ENCODE measurements at regions not wholly inside any gene's neighbourhood (a gene's known extent, or its start where the extent isn't known, plus 50 kb on each side); places are given as distances from the start of the nearest gene placed in this dataset.

- TF ChIP-seq POLR2A (IDR thresholded peaks at IDR 0.05) (no peak), POLR2AphosphoS5 (IDR thresholded peaks at IDR 0.05) (no peak), EP300 (IDR thresholded peaks at IDR 0.05) (no peak)
- TF ChIP-seq, protein P1, sequence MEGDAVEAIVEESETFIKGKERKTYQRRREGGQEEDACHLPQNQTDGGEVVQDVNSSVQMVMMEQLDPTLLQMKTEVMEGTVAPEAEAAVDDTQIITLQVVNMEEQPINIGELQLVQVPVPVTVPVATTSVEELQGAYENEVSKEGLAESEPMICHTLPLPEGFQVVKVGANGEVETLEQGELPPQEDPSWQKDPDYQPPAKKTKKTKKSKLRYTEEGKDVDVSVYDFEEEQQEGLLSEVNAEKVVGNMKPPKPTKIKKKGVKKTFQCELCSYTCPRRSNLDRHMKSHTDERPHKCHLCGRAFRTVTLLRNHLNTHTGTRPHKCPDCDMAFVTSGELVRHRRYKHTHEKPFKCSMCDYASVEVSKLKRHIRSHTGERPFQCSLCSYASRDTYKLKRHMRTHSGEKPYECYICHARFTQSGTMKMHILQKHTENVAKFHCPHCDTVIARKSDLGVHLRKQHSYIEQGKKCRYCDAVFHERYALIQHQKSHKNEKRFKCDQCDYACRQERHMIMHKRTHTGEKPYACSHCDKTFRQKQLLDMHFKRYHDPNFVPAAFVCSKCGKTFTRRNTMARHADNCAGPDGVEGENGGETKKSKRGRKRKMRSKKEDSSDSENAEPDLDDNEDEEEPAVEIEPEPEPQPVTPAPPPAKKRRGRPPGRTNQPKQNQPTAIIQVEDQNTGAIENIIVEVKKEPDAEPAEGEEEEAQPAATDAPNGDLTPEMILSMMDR (IDR thresholded peaks at IDR 0.05), result no peak
Observed at GRCh38 chr2:134079373-134079772, 174.5 kb upstream of the MGAT5 start.
